ENCODE measurements at regions not wholly inside any gene's neighbourhood (a gene's known extent, or its start where the extent isn't known, plus 50 kb on each side); places are given as distances from the start of the nearest gene placed in this dataset.

DNA sequence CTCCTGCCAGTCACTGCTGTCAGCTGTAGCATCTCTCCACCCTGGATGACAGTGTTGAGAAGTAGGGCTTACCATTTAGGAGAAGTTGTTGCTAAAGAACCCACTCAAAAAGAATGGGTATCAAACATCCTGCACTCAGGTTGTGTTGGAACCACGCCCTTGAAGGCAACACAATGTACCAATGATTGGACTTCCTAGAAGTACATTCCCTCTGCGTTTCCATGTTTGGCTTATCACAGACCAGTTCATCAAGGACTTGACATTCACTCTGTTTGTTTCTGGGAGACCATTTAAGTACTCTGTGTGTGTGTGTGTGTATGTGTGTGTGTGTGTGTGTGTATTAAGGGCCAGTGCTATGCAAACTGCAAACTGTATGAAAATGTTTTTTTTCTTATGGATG, 200.6 kb upstream of the GATB start:
- DNase-seq = peak; percentile 6 to 40

DNA sequence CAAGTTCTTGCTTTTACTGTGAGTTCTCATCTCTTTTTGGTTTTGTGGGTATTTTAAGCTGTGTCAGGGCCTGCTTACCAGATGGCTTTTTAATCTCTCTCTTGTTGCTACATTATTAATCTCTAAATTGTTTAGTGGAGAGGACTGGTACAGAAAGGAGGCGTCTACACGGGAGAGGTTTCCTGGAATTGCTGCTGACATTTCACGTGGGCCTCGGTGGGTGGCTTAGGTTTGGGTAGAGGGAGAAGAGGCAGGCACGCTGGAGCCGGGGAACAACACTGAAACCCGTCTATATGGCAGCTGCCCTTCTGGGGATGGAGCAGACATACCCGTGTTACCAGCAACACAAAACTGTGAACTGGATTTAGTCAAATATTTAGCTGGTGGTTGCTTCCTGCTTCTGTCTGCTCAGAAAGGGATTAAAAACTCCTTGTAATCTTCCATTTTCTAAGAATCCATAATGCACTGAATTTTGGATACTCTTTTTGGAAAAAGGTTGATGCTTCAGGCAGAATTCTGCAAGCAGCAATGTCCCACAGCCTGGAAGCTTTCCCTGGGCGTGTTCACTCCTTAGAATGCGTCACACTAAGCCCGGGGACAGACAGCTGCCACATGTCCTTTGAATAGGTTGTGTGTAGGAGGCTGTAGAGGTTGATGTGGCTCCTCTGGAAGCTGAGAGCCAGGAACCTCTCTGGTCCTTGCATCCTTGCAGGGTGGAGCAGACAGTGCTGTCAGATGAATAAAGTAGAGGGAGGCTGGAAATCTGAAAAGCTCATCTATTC, 199.8 kb upstream of the GATB start:
- no peak for DNase-seq

DNA sequence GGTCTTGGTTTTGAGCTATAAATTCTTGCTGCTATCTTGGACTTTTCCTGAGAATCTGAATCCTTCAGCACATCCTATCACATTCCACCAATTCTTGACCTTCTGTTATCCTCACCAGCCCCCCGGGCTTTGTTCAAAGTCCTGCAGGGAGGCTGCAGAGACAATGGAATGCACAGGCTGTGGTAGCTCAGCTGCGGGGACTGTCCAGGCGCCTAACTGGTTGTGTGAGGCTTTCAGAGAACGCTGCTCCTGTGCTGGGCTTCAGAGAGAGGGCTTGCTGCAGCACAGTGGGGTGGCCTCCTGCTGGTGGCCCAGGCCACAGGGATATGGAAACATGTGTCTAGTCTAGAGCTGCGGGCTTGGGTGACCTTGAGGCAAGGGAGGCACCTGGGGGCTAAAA, 196.3 kb upstream of the GATB start:
- no peak for DNase-seq

DNA sequence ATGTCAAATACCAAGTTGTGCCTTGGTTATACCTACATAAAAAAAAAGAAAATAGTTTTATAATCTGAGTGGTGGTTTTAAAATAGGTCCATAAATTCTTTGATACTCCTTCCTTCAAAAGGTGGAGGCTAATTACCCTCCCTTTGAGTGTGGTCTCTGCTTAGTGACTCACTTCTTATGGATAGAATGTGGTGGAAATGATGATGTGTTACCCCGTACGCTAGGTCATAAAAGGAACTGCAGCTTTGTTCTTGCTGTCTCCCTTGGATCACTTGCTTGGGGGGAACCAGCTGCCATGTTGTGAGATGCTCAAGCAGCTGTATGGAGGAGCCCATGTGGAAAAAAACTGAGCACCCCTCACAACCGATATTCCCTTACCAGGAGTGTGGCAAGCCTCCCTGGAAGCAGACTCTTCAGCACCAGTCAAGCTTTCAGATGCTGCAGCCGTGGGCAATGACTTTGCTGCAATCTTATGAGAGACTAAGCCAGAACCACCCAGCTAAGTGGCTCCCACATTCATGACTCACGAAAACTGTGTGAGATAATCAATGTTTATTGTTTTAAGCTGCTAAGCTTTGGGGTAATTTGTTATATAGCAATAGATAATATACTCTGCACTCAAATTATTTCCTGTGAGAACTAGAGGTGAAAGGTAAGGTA, 195.0 kb upstream of the GATB start:
- DNase-seq = no peak

DNA sequence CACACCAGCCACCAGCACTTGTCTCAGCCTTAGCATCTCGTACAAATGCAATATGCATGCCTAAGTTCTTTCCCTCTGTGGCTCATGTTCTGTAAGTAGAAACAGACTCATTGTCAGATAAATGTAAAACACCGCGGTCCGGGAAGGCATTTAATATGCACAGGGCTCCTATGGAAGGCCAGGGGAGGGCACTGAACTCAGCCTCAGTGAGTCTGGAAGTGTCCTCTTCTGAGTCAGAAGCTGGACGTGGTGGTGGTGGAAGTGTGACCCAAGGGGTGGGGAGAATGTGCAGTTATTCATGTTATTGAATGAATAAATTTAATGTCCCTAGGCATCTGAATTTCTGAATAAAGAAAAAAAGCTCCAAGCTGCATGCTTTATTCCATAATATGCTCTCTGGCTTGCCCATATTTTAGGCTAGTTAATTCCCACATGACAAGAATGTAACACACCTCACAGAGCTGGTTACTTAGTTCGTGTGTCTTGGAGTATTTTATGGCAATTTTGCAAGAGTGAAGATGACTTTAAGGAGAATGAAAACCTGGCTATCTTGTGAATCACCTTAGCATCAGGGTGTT, 193.1 kb upstream of the GATB start:
- no peak for DNase-seq

DNA sequence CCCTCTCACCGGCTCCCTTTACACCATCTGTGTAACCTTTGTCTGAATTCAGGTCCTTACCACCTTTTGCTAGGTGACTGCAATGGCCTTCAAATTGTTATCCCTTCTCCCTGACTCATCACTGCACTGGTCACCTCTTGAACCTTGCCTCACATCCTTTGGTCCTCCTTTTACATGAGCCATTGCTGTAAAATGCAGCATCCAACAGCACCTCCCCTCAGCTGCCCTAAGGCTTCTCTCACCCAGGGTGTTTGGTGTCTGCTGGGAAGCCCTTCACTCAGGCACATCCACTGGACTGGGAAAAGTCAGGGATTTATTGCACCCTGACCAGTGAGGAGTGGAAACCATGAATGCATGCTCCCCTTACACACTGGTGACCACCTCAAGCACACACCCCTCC, 192.5 kb upstream of the GATB start:
- DNase-seq = no peak

DNA sequence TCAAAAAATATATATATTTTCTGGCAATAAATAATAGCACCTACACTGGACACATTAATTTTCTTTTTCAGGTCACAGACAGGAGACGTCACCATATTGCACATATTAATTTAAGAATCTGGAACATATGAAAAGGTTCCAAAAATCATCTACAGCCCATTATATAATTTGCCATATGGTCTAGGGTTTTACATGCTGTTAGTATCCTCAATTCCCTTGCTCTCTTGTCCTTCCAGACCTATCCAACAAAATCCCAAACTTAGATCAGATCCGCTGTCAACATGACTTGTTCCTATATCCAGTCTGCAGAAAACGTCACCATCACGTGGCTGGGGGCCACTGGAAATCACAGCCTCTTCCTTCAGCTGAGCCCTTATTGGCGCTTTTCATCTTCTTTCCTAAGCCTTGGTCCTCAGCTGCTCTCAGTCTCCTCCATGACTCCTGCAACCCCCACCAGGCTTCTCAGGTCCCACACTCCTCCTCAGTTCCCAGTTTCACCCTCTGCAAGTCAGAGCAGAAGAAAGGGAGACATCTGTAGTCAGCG, 192.0 kb upstream of the GATB start:
- no peak for DNase-seq

DNA sequence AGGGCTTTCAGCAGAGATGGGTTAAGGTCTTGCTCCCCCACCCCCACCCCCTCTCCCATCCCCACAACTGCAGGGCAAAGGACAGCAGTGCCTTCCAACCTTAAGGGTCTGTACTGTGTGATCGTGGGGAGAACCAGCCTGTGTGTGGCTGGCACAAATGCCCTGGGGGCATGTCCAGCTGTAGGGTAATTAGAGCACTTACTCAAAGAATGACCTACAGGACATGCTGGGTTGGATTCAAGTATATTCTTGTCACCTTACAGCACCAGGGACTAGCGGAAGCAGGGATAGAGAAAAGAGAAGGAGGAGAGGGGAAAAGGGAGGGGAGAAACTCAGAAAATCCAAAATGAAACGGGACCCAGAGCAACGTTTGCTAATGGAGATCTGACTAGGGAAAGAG, 191.3 kb upstream of the GATB start:
- no peak for DNase-seq

DNA sequence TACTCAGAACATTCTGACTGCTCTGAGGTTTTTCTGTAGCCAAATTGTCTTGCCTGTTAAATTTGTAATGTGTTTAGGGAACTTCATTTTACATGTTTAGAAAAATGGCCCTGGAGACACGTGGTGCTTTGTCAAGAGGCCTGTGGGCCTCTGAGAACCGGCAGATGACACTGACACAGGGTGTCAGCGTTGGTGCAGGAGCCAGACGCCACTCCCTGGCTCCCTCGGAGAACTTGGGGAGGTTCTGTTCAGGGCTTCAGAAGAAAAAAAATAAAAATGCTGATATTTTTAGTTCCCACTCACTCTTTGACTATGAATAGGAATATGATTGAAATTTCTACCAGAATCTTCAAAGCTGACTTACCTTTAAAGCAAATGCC, 190.9 kb upstream of the GATB start:
- DNase-seq = no peak

DNA sequence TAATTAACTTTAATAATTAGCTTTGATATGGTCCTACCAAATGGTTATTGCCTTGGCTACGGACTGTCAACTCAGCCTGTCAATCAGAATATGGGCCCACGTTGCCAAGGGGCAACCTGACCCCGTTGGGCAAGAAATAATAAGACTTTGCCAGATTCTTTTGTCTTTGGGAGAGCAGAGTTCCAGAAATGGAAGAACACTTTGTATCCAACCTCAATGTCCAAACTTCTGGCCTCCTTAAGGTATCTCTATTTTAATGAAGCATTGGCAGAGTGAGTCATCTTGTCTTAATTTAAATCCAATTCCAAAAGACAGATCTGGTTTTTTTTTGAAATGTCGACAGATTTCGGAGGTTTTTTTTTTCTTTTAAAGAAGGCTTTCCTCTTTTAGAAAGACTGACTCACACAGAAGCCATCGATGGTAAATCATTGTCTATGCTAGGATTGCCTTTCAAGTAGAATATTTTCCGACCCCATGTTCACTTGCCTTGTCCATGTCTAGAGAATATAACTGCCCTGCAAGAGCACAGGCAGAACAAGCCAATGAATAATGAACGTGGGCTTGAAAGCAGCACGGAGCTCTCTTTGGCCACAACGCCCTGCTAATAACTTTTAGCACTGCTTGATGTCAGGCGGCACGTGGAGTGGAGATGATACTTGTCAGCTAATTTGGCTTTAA, 190.3 kb upstream of the GATB start:
- DNase-seq = no peak

DNA sequence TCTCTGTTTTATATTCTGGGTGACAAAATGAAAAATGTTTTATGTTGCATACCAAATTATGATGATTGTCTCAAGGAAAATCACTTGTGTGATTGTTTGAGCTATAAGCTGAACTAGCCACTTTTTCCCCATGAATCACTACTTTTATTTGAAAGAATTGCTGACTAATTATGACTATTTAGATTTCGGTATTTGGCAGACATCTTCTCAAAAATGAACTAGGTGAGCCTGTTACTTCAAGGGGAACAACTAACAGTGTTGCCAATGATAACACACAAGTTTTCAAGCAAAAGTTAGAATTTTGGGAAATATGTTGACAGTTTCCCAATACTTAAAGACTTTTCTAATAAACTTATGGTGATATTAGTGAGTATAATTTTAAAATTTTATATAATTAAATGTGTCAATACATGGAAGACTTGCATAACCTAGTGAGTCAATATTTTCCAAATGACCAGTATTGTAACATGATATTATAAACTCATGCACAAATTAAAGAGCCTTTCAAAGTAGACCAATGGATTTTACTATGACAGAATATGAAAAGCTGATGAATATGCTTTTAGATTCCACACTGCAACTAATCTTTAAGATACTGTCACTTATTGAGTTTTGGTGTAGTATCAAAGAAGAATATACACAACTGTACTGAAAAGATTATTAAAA, 187.7 kb upstream of the GATB start:
- no peak for DNase-seq

DNA sequence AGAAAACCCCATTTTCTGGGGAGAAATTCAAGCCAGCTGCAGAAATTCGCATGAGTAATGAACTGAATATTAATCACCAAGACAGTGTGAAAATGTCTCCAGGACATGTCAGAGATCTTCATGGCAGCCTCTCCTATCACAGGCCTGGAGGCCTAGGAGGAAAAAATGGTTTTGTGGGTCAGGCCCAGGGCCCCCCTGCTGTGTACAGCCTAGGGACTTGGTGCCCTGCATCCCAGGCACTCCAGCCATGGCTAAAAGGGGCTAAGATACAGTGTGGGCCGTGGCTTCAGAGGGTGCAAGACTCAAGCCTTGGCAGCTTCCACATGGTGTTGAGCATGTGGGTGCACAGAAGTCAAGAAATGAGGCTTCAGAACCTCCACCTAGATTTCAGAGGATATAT, 185.9 kb upstream of the GATB start:
- DNase-seq = no peak

DNA sequence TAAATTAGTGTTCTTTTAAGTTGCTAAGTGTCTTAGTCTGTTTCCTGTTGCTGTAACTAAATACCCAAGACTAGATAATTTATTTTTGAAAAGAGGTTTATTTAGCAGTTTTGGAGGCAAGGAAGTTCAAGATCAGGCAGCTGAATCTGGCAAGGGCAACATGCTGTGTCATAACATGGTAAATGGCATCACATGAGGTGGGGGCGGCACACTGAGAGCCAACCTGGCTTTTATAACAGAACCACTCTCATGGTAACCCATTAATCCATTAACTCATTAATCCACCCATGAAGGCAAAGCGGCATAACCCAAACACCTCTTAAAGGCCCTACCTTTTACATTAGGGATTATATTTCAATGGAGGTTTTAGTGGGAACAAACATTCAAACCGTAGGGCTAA, 182.2 kb upstream of the GATB start:
- no peak for DNase-seq

DNA sequence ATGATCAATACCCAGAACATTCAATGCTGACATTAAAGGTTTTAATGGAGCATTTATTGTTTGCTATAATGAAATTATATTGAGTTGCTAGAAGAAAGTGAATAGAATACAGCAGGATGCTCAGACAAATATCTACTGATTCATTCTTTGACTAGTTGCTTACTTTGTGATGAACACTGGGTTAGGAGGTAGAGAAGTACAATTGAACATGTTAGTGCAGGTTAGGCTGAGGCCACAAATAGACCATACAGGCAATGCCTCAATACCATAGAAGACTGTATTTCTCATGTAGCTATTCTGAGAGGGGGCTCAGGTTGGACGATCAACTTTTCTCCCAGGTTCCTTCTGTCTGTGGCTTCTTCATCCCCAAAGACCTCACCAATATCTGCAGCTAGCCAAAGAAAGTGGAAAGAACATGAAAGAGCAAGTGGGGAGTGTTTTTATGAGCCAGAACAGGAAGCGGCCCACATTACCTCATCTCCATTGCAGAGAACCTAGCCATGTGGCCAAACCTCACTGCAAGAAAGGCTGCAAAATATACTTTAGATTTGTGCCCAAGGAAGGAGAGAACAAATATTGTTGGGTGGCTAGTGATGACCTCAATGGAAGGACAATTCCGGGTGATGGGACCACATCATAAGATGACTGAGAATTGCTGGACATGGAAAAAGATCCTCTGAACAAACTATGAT, 180.3 kb upstream of the GATB start:
- DNase-seq = no peak

DNA sequence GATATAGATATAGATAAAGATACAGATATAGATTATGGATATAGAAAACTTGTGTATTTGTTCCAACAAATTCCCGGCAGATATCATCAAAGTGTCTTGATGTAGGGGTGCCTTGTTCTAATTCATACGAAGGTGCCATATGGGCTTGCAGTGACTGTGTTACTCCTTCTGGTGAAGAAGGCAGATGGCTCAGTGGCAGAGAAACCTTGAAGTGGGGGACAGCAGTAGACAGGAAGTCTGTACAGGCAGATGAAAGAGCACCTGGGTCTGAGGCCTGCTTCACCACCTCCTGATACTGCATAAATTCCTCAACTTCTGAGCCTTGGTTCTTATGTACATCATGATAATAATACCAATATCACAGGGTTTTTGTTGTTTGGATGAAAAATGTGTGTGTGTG, 179.5 kb upstream of the GATB start:
- DNase-seq = no peak

DNA sequence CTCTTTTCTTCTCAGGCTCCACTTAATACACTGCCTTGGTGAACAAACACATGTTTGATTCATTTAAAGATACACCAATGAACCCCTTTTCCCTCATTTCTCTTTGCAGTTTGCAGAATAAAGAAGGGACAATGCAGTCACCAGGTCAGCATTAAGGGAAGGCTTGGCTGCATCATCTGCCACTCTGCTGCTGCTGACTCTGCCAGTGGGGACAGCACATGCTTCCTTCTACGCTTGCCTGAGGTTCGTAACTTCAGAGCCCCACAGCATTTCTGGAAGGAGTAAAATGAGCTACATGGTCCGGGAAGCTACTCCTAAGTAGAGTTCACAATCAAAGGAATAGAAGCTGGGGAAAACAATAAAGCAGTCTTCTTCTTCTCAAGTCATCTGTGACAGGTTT, 178.9 kb upstream of the GATB start:
- DNase-seq = no peak

DNA sequence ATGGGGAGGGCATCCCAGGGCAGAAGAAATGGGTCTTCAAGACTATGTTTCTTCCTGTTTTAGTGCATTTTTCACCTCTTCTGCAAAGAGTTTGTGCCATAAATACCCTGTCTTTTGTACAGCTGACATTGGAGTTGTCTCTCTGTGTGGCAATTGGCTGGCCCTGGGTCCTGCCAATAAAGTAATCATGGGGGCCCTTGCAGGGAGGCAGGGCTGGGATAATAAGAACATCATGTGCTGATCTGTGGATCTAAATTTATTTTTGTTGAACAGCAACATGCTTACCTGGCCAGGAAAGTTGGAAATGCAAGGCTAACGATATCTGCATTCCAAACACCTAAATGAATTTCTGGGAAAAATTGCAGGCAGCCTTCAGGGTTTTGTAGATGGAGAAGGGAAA, 174.6 kb upstream of the GATB start:
- no peak for DNase-seq

DNA sequence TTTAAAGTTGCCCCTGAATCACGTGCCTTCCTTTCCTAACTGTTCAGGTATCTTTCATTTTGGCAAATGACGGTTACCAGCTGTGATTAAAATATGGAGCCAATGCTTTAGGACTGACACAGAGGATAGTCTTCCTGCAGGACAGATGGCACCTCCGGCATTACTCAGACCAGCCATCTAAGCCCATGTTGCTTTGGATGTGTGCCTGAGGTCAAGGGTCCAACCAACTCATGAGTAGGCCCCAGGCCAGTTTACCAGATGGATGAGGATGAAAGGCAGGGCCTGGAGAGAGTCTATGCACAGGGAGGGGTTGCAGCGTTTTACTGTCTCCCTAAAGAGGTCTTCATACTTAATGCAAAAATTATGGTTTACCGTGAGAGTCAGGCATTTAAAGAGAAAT, 174.0 kb upstream of the GATB start:
- DNase-seq = no peak

DNA sequence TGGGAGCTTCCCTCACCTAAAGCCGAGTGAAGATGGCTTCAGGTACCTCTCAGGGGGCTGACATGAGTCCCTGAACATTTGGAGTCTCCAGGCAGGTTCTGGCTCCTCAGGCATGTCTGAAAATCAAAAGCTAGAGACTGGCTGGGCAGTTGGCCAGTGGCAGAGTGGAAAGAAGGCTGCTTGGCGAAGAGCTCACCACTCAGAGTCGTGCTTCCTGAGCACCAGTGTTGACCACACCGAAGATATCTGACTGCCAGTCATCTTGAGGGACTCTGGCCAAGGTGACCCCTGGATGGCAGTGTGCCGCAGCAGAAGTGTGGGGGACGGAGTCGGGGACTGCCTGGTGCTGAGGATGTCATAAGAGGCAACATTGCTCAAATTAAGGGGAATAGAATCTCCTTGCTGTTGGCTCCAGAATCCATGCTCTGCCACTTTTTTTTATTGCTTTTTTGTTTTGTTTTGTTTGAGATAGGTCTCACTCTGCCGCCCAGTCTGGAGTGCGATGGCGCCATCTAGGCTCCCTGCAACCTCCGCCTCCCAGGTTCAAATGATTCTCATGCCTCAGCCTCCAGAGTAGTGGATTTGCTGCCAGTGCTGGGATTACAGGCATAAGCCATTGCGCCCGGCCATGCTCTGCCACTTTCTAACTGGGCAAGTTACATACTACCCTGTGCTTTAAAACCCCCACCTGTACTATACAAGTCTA, 172.5 kb upstream of the GATB start:
- DNase-seq = no peak

DNA sequence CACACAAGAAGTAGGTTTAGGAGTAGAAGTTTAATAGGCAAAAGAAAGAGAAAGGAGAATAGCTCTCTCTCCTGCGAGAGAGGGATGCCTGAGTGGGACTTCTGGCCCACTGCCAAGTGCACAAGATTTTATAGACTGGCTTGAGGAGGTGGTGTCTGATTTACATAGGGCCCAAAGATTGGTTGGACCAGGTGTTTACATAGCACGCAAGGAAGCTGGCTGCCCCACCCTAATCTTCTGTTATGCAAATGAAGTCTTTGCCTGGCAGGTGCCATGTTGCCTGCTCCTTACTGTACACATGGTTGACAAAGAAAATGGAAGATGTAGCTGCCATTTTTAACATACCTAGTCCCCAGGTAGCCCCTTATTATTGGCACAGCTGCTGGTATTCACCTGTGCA, 170.8 kb upstream of the GATB start:
- peak; percentile 49 to 57 for DNase-seq

DNA sequence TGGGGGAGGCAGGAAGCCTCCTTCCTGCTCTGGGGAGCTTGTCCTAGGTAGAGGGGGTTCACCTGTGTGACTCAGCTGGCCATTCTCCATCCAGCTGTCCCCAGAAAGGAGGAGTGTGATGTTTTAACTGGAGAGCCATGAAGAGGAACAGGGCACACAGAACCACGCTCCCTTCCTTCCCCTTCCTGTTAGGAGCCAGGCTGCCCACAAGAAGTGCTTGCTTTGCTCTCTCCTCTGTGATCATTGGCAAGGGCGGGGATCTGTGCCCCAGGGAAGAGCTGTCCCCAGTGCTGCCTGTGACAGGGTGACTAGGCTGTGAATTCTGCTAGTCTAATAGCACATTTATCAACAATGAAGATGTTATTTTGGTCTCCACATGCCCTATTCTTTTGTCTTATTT, 169.6 kb upstream of the GATB start:
- DNase-seq = no peak

DNA sequence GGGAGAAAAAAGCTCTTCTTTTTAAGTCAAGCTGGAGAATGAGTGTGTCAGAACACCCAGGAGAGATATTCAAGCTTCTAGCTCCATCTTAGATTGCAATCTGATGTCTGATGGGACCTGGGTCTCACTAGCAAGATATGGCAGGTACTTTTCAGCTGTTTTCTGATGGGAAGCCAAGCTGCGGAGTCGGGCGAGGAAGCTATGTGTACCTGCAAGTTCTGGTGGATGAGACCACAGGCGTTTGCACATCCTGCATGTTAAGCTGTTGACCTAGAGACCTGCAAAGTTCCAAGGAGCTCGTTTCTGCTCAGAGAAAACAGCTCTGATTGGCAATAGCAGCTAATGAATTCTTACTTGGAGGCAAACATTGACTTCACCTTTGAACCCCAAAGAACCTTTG, 167.3 kb upstream of the GATB start:
- no peak for DNase-seq
